ENCODE measurements at regions not wholly inside any gene's neighbourhood (a gene's known extent, or its start where the extent isn't known, plus 50 kb on each side); places are given as distances from the start of the nearest gene placed in this dataset.

- TF ChIP-seq, protein P1, sequence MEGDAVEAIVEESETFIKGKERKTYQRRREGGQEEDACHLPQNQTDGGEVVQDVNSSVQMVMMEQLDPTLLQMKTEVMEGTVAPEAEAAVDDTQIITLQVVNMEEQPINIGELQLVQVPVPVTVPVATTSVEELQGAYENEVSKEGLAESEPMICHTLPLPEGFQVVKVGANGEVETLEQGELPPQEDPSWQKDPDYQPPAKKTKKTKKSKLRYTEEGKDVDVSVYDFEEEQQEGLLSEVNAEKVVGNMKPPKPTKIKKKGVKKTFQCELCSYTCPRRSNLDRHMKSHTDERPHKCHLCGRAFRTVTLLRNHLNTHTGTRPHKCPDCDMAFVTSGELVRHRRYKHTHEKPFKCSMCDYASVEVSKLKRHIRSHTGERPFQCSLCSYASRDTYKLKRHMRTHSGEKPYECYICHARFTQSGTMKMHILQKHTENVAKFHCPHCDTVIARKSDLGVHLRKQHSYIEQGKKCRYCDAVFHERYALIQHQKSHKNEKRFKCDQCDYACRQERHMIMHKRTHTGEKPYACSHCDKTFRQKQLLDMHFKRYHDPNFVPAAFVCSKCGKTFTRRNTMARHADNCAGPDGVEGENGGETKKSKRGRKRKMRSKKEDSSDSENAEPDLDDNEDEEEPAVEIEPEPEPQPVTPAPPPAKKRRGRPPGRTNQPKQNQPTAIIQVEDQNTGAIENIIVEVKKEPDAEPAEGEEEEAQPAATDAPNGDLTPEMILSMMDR (conservative IDR thresholded peaks at IDR 0.05; ENCODE audit: low read depth in 2 of 2), result no peak
- TF ChIP-seq, protein P2, sequence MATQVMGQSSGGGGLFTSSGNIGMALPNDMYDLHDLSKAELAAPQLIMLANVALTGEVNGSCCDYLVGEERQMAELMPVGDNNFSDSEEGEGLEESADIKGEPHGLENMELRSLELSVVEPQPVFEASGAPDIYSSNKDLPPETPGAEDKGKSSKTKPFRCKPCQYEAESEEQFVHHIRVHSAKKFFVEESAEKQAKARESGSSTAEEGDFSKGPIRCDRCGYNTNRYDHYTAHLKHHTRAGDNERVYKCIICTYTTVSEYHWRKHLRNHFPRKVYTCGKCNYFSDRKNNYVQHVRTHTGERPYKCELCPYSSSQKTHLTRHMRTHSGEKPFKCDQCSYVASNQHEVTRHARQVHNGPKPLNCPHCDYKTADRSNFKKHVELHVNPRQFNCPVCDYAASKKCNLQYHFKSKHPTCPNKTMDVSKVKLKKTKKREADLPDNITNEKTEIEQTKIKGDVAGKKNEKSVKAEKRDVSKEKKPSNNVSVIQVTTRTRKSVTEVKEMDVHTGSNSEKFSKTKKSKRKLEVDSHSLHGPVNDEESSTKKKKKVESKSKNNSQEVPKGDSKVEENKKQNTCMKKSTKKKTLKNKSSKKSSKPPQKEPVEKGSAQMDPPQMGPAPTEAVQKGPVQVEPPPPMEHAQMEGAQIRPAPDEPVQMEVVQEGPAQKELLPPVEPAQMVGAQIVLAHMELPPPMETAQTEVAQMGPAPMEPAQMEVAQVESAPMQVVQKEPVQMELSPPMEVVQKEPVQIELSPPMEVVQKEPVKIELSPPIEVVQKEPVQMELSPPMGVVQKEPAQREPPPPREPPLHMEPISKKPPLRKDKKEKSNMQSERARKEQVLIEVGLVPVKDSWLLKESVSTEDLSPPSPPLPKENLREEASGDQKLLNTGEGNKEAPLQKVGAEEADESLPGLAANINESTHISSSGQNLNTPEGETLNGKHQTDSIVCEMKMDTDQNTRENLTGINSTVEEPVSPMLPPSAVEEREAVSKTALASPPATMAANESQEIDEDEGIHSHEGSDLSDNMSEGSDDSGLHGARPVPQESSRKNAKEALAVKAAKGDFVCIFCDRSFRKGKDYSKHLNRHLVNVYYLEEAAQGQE (IDR thresholded peaks at IDR 0.05; ENCODE audit: unreplicated experiment), result no peak
- no peak for TF ChIP-seq STAT1 (IDR thresholded peaks at IDR 0.05; ENCODE audit: unreplicated experiment)
- TF ChIP-seq EZH2 (IDR thresholded peaks at IDR 0.05; ENCODE audit: low read depth, unreplicated experiment), result no peak
- TF ChIP-seq EZH2phosphoT487 (IDR thresholded peaks at IDR 0.05; ENCODE audit: unreplicated experiment), result no peak
- no peak for TF ChIP-seq POLR2AphosphoS5 (IDR thresholded peaks at IDR 0.05; ENCODE audit: low read depth)
Measured at GRCh38 chr10:131024259-131025131, 287.0 kb downstream of the TCERG1L start.

Data from GM23338 (cell line).